ENCODE measurements at regions not wholly inside any gene's neighbourhood (a gene's known extent, or its start where the extent isn't known, plus 50 kb on each side); places are given as distances from the start of the nearest gene placed in this dataset.

DNA sequence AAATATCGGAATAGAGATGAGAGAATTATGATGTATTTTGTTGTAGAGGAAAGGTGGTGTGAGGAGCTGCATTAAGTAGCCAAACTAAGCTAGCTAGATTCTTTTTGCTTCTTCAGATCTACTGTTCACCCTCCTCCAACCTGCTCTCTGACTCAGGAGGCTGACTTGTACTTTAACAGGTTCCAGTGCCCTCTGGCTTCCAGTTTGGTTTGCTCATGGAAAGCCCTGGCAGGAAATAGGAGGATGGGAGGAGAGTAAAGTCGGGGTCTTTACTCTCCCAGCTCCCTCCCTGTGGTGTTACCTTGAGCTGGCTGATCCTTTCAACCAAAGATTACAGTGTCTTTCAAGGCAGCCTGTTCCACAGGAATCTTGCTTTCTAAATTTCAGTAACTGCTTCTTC, 277.0 kb upstream of the EDA2R start:
- in situ Hi-C loops (cut with MboI; ENCODE audit: low sequenced_read_pairs) (no loop called here), intact Hi-C loops (cut with micrococcal nuclease) (no loop called here), dilution Hi-C loops (cut with HindIII; ENCODE audit: low sequenced_read_pairs, unreplicated experiment) (no loop called here)
- Histone ChIP-seq H2BK5ac (ENCODE audit: low read depth, low read length, poor library complexity, severe bottlenecking) (no peak overlapping the region), H2BK120ac (ENCODE audit: low read depth, low read length) (no peak overlapping the region), H3K23ac (ENCODE audit: low read depth, low read length) (no peak overlapping the region), H3K9ac (ENCODE audit: low read depth, low read length) (no peak overlapping the region), H3K4me1 (ENCODE audit: control insufficient read depth, insufficient read depth, low read length) (no peaks in the 10 kb centered on the region), H2AK5ac (ENCODE audit: low read depth, low read length) (no peak overlapping the region), H3K4me2 (ENCODE audit: low read depth, low read length) (no peak overlapping the region), H2BK15ac (ENCODE audit: low read depth, low read length) (no peak overlapping the region), H2AFZ (replicated peaks; ENCODE audit: low read length, poor library complexity) (no peak overlapping the region), H3K4ac (ENCODE audit: low read depth, low read length) (no peak overlapping the region), H3K36me3 (ENCODE audit: control insufficient read depth, insufficient read depth, low read length) (no peaks in the 10 kb centered on the region), H3K27me3 (ENCODE audit: control insufficient read depth, insufficient read depth, low read length) (no peaks in the 10 kb centered on the region), H2BK20ac (ENCODE audit: low read depth, low read length) (no peak overlapping the region), H4K5ac (ENCODE audit: low read depth, low read length) (no peak overlapping the region), H3K9me1 (ENCODE audit: insufficient read depth, low read length) (no peaks in the 10 kb centered on the region), H3K14ac (replicated peaks; ENCODE audit: low read depth, low read length) (no peak overlapping the region), H3K4me3 (ENCODE audit: insufficient read depth, low read depth, low read length) (no peak overlapping the region), H3K56ac (ENCODE audit: extremely low read depth, insufficient read depth, low read length) (no peak overlapping the region), H2AK9ac (replicated peaks; ENCODE audit: low read depth, low read length, poor library complexity) (no peak overlapping the region), H3K18ac (ENCODE audit: low read depth, low read length) (no peak overlapping the region), H4K8ac (ENCODE audit: low read depth in 2 of 2, low read length in 2 of 2) (no peak overlapping the region), H4K91ac (ENCODE audit: insufficient read depth, low read depth, low read length) (no peak overlapping the region), H4K20me1 (ENCODE audit: insufficient read depth, low read length) (no peaks in the 10 kb centered on the region), H3K27ac (ENCODE audit: insufficient read depth, low read length) (no peak overlapping the region), H3K9me3 (ENCODE audit: control insufficient read depth, insufficient read depth, low read length) (no peaks in the 10 kb centered on the region), H3K79me1 (ENCODE audit: low read depth in 1 of 2, low read length in 2 of 2) (no peaks in the 10 kb centered on the region)
- no peak for DNase-seq
- ChIA-PET POLR2A (ENCODE audit: unreplicated experiment) (no interaction called here), CTCF (no interaction called here)
- TF ChIP-seq RCOR1 (IDR thresholded peaks at IDR 0.05; ENCODE audit: insufficient replicate concordance, low read length), result no peak
- TF ChIP-seq RAD21 (IDR thresholded peaks at IDR 0.05; ENCODE audit: low read length), result no peak
- TF ChIP-seq, protein P1, sequence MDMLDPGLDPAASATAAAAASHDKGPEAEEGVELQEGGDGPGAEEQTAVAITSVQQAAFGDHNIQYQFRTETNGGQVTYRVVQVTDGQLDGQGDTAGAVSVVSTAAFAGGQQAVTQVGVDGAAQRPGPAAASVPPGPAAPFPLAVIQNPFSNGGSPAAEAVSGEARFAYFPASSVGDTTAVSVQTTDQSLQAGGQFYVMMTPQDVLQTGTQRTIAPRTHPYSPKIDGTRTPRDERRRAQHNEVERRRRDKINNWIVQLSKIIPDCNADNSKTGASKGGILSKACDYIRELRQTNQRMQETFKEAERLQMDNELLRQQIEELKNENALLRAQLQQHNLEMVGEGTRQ (IDR thresholded peaks at IDR 0.05; ENCODE audit: low read depth, low read length), result no peak
- no peak for TF ChIP-seq MAZ (IDR thresholded peaks at IDR 0.05; ENCODE audit: borderline replicate concordance, low read depth, low read length)
- TF ChIP-seq SMC3 (IDR thresholded peaks at IDR 0.05; ENCODE audit: low read depth, low read length), result no peak
- TF ChIP-seq, protein P2, sequence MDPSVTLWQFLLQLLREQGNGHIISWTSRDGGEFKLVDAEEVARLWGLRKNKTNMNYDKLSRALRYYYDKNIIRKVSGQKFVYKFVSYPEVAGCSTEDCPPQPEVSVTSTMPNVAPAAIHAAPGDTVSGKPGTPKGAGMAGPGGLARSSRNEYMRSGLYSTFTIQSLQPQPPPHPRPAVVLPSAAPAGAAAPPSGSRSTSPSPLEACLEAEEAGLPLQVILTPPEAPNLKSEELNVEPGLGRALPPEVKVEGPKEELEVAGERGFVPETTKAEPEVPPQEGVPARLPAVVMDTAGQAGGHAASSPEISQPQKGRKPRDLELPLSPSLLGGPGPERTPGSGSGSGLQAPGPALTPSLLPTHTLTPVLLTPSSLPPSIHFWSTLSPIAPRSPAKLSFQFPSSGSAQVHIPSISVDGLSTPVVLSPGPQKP (IDR thresholded peaks at IDR 0.05; ENCODE audit: borderline replicate concordance, low read depth, low read length), result no peak
- TF ChIP-seq MAFK (IDR thresholded peaks at IDR 0.05; ENCODE audit: low read depth, low read length), result no peak
- no peak for TF ChIP-seq BHLHE40 (IDR thresholded peaks at IDR 0.05; ENCODE audit: low read depth, low read length)
- no peak for TF ChIP-seq POLR2A (IDR thresholded peaks at IDR 0.05; ENCODE audit: low read depth, low read length)
- no peak for TF ChIP-seq FOS (IDR thresholded peaks at IDR 0.05; ENCODE audit: low read depth, low read length)
- TF ChIP-seq RFX5 (IDR thresholded peaks at IDR 0.05; ENCODE audit: low read depth, low read length), result no peak
- BruUV-seq (replicated peaks), result no TSS peak
- 100% methylated on average over 1 of the region's 2 CpGs; no CpG with 5 or more reads in 1 of the 2 experiments for WGBS, 2 experiments (ENCODE audit: extremely low coverage in 2 of 2, insufficient read length in 1 of 2)
- ATAC-seq (ENCODE audit: low read depth), result no peak
